ENCODE measurements at regions not wholly inside any gene's neighbourhood (a gene's known extent, or its start where the extent isn't known, plus 50 kb on each side); places are given as distances from the start of the nearest gene placed in this dataset.

GRCh38 chr11:121722431-121723245 lies 269.9 kb upstream of the SORL1-AS1 start:
- peak; percentile 48 for DNase-seq

- no peak for DNase-seq
These were observed 269.2 kb upstream of the SORL1-AS1 start for GRCh38 chr11:121721961-121722360.

GRCh38 chr11:121721448-121721847 lies 268.7 kb upstream of the SORL1-AS1 start:
- no peak for DNase-seq

DNA sequence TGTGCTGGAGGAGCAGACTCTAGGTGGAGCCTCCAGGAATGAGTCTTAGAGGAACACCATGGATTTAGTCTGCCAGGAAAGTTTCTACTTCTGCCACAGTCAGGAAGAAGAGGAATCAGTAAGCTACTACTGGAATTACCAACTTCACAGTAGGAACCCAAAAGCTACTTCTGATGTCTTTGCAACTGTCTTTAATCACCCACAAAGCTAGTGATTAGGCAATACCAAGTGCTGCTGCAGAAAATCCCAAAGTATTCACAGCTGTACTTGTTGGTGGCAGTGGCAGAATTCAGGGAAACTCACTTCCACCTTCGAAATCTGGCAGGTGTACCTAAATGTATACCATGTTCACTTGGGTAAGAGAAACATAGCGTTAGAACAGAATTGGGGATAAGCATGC lies 264.5 kb upstream of the SORL1-AS1 start:
- DNase-seq, result no peak

GRCh38 chr11:121716060-121716459 lies 263.3 kb upstream of the SORL1-AS1 start:
- no peak for DNase-seq

DNA sequence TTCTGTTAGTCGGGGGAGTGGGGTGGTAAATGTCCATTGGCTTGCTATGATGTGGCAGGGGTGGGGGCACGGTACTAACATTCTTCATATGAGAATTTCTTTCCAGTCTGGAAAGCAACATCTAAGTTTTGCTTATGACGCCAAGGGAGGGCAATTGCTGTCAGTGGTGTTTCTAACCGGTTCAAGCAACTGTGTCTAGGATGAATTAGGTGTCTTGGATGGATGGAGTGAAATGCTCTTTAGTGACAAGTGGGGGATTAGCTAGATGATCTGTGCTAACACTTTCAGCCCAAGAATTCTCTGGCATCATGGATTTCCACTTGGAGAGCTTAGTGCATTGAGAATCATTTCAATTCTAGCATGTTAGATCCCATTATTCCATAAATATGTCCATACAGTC lies 262.6 kb upstream of the SORL1-AS1 start:
- no peak for DNase-seq

DNA sequence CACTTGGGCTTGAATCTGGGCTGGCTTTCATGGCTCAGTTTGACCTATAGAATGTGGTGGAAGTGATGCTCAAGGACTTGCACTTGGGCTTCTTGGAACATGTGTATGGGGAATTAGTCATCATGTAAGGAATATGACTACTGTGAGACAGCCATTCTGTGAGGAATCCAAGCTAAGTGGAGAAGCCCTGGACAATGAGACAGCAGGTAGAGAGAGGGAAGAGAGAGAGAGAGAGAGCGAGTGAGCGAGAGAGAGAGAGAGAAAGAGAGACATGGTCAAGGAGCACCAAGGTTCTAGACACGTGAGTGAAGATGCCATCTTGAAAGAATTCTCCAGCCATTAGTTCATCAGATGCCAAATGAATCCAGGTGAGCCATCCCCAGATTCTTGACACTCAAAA lies 261.6 kb upstream of the SORL1-AS1 start:
- DNase-seq, result no peak

GRCh38 chr11:121711939-121712338 lies 259.2 kb upstream of the SORL1-AS1 start:
- no peak for DNase-seq

GRCh38 chr11:121711236-121711635 lies 258.5 kb upstream of the SORL1-AS1 start:
- no peak for DNase-seq

- DNase-seq, result no peak
These were observed 254.2 kb upstream of the SORL1-AS1 start for GRCh38 chr11:121706884-121707420.

- DNase-seq, result no peak
These were observed 250.4 kb upstream of the SORL1-AS1 start for GRCh38 chr11:121703201-121703600.

DNA sequence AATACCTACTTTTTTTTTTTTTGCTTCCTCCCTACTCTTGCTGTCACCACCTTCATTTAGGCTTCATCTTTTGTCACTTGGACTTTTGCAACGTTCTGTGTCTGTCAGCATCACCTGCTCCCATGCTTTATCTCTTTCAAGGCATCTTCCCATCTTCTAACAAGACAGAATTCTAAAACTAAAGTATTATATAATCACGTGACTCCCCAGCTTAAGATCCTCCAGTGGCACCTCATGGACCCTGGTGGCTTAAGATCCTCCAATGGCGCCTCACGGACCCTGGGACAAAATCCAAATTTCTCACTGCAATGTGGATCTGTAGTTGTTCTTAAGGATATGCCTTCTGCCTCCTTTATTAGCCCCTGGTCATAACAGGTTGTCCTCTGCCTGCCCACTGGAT lies 248.2 kb upstream of the SORL1-AS1 start:
- no peak for DNase-seq

DNA sequence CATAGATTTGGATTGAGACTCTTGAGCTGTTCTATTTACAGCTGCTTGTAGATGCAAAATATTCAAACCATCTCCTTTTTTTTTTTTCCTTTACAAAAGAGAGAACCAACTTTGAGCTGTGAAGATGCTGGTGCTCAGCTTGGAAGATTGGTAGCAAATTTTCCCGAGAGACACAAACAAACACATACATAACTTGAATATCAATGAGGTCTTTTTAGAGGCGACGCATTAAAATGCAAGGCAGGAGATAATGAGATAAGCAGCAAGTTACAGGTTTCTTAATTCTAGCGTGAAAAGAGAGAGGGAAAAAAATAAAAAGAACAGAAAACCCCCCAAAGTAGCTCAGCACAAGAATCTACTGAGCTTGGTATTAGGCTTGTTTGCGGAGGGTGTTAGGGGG lies 247.0 kb upstream of the SORL1-AS1 start:
- DNase-seq, result no peak

GRCh38 chr11:121696931-121697670 lies 244.3 kb upstream of the SORL1-AS1 start:
- no peak for DNase-seq

DNA sequence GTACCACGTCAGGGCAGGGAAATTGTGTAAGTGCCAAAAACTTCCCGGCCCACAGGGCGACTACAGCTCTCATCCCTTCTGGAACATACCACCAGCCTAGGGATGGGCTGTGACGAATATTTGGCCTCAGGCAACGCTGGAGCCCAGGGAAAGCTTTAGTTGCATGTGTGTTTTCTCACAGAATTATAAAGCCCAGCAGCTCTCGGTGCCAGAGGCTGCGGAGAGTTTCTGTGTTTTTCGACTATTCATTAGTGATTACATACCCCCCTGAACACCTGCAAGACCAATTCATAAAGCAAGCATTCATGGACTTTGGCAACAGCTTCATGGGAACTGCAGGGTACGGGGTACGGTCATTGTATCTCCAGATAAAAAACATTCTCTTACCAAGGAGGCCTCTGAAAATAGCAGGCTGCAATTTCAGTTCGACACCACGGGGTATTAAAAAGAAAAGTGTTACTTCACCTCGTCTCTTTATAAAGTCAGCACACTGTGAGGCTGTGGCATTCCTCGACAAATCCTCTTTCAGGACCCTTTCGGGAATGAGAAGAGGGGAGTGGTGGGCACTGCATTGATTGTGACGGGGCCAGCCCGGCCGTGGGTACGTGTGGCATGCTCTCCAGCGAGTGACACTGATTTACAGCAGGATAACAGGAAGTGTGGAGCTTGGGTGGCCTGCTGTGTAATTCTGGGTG lies 243.6 kb upstream of the SORL1-AS1 start:
- no peak for DNase-seq

- no peak for DNase-seq
These were observed 239.5 kb upstream of the SORL1-AS1 start for GRCh38 chr11:121692236-121692635.

DNA sequence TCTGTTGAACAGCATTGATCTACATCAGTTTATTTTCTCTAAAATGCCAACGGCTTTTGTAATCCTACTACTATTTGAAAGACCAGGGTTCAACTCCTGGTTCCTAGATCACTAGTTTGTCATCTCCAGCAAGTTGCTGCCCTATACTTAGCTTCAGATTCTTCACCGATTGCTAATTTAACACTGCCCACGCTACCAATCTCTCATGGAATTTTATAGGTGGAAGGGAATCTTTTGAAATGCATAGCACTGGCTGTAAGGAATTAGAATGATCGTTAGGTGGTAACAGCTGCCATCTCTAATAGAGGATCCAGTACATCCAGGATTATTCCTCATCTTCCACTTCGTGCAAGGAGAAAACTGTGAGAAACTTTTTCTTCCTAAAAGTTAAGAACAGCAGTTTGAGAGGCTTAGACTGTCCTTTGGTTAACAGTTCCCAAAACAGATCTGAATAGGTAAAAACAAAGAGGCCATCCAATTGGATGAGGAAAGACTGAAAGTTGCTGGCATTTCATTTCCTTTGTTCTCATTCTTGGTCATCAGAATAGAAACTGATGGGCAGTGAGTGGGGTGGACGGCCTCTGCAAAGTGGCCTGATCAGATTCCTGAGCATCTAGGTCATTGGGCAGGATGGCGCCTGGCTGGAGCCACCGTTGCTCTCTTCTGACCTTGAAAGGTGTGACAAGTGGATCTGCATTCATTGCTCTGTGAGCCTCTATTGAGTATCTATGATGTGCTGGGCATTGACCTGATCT lies 236.3 kb upstream of the SORL1-AS1 start:
- no peak for DNase-seq

DNA sequence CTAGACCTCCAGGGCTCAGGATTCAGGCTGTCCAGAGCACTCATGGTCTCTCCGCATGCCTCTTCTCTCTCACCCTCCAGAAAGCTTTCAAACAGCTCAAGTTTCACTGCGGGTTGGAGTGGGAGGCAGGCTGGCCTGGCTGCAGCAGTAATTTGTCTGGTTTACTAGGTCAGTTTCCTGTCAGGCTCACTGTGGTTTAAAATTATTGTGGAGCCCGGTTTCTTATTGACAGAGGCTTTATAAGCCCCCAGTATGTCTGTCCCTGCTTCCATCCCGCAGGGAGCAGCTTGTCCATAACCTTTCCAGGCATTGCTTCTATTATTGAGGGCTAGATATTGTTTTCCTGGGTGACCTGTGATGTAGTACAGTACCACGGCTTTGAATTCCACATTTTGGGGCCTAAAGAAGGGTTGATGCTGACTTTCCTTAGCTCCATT lies 235.3 kb upstream of the SORL1-AS1 start:
- no peak for DNase-seq

DNA sequence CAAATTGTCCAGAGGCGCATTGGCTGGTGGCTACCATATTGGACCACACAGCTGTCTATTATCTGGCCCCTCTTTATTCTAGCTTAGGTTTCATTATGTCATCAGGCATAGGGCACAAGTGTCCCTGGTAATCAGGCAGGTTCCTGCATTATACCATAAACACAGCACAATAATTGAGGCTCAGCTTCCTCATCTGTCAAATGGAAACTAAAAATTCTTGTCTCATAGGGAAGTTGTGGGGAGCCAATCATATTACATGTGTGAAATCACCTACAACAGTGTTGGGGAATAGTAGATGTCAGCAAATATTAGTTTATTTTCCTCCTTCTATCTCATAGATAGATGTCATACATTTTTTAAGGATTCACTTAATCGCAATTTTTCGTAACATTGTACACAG lies 231.0 kb upstream of the SORL1-AS1 start:
- no peak for DNase-seq
